ENCODE measurements at regions not wholly inside any gene's neighbourhood (a gene's known extent, or its start where the extent isn't known, plus 50 kb on each side); places are given as distances from the start of the nearest gene placed in this dataset.
"Not testable (repeated sequence)": the region's sequence is repeated elsewhere in the genome, so short reads cannot be mapped to it uniquely, and the experiment has no call there.

GRCh38 chr2:111252436-111252835 lies 131.7 kb downstream of the BCL2L11 start:
- no peak for FAIRE-seq

GRCh38 chr2:111254916-111255315 lies 134.2 kb downstream of the BCL2L11 start:
- not testable (repeated sequence) for FAIRE-seq

GRCh38 chr2:111256628-111257027 lies 135.9 kb downstream of the BCL2L11 start:
- FAIRE-seq, result not testable (repeated sequence)

- not testable (repeated sequence) for FAIRE-seq
Observed at GRCh38 chr2:111257607-111258006, 136.9 kb downstream of the BCL2L11 start.

- FAIRE-seq, result not testable (repeated sequence)
Observed at GRCh38 chr2:111258318-111258717, 137.6 kb downstream of the BCL2L11 start.

GRCh38 chr2:111262627-111263379 lies 142.1 kb downstream of the BCL2L11 start:
- FAIRE-seq, result not testable (repeated sequence)

- FAIRE-seq, result not testable (repeated sequence)
Observed at GRCh38 chr2:111263380-111264017, 142.8 kb downstream of the BCL2L11 start.

- FAIRE-seq, result not testable (repeated sequence)
Observed at GRCh38 chr2:111264956-111265355, 144.2 kb downstream of the BCL2L11 start.

GRCh38 chr2:111266556-111266955 lies 145.8 kb downstream of the BCL2L11 start:
- not testable (repeated sequence) for FAIRE-seq

- FAIRE-seq, result not testable (repeated sequence)
Observed at GRCh38 chr2:111267038-111267437, 146.3 kb downstream of the BCL2L11 start.

GRCh38 chr2:111269761-111270323 lies 149.1 kb downstream of the BCL2L11 start:
- FAIRE-seq, result not testable (repeated sequence)

- FAIRE-seq, result not testable (repeated sequence)
Observed at GRCh38 chr2:111270569-111270968, 149.9 kb downstream of the BCL2L11 start.

- FAIRE-seq, result not testable (repeated sequence)
Observed at GRCh38 chr2:111271647-111272304, 151.1 kb downstream of the BCL2L11 start.

GRCh38 chr2:111273007-111273406 lies 152.3 kb downstream of the BCL2L11 start:
- not testable (repeated sequence) for FAIRE-seq

GRCh38 chr2:111275047-111275853 lies 154.5 kb downstream of the BCL2L11 start:
- FAIRE-seq, result not testable (repeated sequence)

GRCh38 chr2:111275854-111276171 lies 155.1 kb downstream of the BCL2L11 start:
- FAIRE-seq, result not testable (repeated sequence)

- not testable (repeated sequence) for FAIRE-seq
Observed at GRCh38 chr2:111278133-111278532, 157.4 kb downstream of the BCL2L11 start.

GRCh38 chr2:111280709-111281286 lies 160.1 kb downstream of the BCL2L11 start:
- not testable (repeated sequence) for FAIRE-seq

- FAIRE-seq, result not testable (repeated sequence)
Observed at GRCh38 chr2:111282162-111282561, 161.4 kb downstream of the BCL2L11 start.

GRCh38 chr2:111287646-111288568 lies 167.2 kb downstream of the BCL2L11 start:
- not testable (repeated sequence) for FAIRE-seq

- not testable (repeated sequence) for FAIRE-seq
Observed at GRCh38 chr2:111290370-111290769, 169.7 kb downstream of the BCL2L11 start.
